ENCODE measurements at regions not wholly inside any gene's neighbourhood (a gene's known extent, or its start where the extent isn't known, plus 50 kb on each side); places are given as distances from the start of the nearest gene placed in this dataset.

DNA sequence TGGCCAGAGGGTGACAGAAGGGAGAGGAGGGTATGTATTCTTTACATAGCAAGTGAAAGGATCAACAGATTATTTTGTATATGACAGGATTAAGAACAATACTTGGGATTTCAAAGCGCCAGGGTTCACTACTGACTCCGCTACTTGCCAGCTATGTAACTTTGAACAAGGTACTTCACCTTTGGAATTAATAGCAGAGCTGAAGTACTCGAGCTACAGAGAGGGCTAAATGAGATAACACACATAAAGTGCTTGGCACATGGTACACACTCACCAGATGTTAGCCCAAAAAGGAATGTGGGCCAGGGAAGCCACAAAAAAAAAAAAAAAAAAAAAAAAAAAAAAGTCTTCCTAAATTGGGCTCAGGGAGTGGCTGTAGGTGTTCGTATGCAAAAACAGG, 408.4 kb downstream of the BUD13 start:
- Histone ChIP-seq H3K27ac (no peak overlapping the region), H3K4me1 (no peaks in the 10 kb centered on the region), H3K4me3 (no peak overlapping the region), H3K27me3 (no peaks in the 10 kb centered on the region), H3K36me3 (no peaks in the 10 kb centered on the region), H3K9me3 (no peaks in the 10 kb centered on the region)
- intact Hi-C loops (cut with DNase I; ENCODE audit: low total_unique reads), result no loop called here
- no peak for DNase-seq
- TF ChIP-seq, protein P1, sequence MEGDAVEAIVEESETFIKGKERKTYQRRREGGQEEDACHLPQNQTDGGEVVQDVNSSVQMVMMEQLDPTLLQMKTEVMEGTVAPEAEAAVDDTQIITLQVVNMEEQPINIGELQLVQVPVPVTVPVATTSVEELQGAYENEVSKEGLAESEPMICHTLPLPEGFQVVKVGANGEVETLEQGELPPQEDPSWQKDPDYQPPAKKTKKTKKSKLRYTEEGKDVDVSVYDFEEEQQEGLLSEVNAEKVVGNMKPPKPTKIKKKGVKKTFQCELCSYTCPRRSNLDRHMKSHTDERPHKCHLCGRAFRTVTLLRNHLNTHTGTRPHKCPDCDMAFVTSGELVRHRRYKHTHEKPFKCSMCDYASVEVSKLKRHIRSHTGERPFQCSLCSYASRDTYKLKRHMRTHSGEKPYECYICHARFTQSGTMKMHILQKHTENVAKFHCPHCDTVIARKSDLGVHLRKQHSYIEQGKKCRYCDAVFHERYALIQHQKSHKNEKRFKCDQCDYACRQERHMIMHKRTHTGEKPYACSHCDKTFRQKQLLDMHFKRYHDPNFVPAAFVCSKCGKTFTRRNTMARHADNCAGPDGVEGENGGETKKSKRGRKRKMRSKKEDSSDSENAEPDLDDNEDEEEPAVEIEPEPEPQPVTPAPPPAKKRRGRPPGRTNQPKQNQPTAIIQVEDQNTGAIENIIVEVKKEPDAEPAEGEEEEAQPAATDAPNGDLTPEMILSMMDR (IDR thresholded peaks at IDR 0.05), result no peak

DNA sequence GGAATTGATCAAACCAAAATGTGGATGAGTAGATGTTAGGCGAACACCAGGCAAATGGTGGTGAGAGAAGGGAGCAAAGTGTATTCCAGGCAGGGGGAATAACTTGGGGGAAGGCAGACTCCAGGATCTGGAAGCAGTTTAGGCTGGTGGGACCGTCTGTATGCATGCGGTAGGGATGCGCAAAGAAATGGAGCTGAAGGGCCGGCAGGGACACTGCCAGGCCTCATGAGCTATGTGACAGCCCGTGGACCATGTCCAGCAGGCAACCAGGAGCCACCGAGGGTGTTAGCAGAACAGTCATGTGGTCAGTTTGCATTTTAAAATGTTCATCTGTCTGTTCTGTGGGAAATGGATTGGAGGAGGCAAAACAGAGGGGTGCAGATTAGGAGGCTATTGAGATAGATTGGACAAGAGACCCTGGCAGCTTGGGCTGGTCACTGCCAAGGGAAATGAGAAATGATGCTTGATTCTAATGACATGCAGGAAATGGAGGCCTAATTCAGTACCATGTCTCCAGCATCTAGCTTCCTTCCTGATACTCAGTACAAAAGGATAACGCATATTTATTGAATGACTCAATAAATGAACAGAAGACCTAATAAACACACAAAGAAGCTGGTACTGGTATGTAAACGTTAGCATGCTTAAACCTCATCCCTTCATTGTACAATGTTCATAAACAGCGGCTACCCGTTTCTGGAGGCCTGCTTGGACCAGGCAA, 412.4 kb downstream of the BUD13 start:
- Histone ChIP-seq H3K36me3 (no peaks in the 10 kb centered on the region), H3K9me3 (no peaks in the 10 kb centered on the region), H3K27ac (no peak overlapping the region), H3K27me3 (peaks cover 0 to 13% of the 10 kb centered on the region in 2 donors), H3K4me3 (no peak overlapping the region), H3K4me1 (no peaks in the 10 kb centered on the region)
- TF ChIP-seq, protein P1 (IDR thresholded peaks at IDR 0.05), result no peak
- intact Hi-C loops (cut with DNase I; ENCODE audit: low total_unique reads), result no loop called here
- DNase-seq, result no peak

GRCh38 chr11:116357784-116358544, 414.8 kb downstream of the BUD13 start:
- DNase-seq, result no peak
- intact Hi-C loops (cut with DNase I; ENCODE audit: low total_unique reads), result no loop called here

DNA sequence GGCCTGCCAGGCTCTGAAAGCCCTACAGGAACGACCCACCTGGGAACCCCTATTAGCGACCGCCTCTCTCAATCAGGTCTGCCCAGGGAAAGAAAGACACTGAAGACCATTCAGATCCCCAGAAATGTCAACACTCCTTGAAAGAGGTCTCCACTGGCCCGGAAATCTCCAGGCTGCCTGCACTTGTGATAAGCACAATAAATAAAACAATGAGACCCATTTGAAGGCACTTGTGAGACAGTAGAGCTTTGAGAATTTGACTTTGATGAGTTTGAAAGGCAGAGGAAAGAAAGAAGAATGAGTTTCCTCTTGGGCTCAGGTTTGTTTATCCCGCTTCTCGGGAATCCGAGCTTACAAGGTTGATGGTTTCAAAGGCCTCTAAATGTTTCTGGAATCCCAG, 416.3 kb downstream of the BUD13 start:
- DNase-seq, result no peak
- H3K27ac ChIP-seq, result no peak overlapping the region
- no peak overlapping the region for H3K4me3 ChIP-seq
- H3K27me3 ChIP-seq, result peaks cover 0 to 13% of the 10 kb centered on the region in 2 donors
- no peaks in the 10 kb centered on the region for H3K4me1 ChIP-seq
- no peaks in the 10 kb centered on the region for H3K9me3 ChIP-seq
- intact Hi-C loops (cut with DNase I; ENCODE audit: low total_unique reads), result no loop called here
- TF ChIP-seq, protein P1 (IDR thresholded peaks at IDR 0.05), result no peak
- H3K36me3 ChIP-seq, result no peaks in the 10 kb centered on the region

More at GRCh38 chr11:116357784-116358544, 414.8 kb downstream of the BUD13 start:
- no peak overlapping the region for H3K27ac ChIP-seq
- H3K36me3 ChIP-seq, result no peaks in the 10 kb centered on the region
- peaks cover 0 to 13% of the 10 kb centered on the region in 2 donors for H3K27me3 ChIP-seq
- H3K9me3 ChIP-seq, result no peaks in the 10 kb centered on the region
- TF ChIP-seq, protein P1 (IDR thresholded peaks at IDR 0.05), result no peak
- no peaks in the 10 kb centered on the region for H3K4me1 ChIP-seq
- no peak overlapping the region for H3K4me3 ChIP-seq

DNA sequence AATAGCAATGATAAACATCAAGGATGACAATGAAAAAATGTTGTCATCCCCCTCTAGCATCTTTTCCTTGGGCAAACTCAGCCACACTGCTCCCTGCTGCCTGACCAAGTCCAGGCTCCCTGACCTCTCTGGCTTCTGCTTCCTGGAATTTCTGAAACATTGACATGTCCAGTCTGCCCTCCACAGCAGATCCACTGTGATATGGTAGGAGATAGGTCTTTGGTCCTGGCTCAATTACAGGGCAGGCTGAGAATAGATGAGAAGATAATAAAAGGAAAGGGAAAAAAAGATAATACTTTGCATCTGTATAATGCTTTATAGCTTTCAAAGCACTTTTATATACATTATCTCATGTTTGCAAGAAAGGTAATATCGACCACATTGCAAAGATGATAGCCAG, 417.7 kb downstream of the BUD13 start:
- Histone ChIP-seq H3K27ac (no peak overlapping the region), H3K4me1 (no peaks in the 10 kb centered on the region), H3K9me3 (no peaks in the 10 kb centered on the region), H3K27me3 (peaks cover 0 to 13% of the 10 kb centered on the region in 2 donors), H3K4me3 (no peak overlapping the region), H3K36me3 (no peaks in the 10 kb centered on the region)
- DNase-seq, result no peak
- intact Hi-C loops (cut with DNase I; ENCODE audit: low total_unique reads), result no loop called here
- TF ChIP-seq, protein P1 (IDR thresholded peaks at IDR 0.05), result no peak
